ENCODE measurements at regions not wholly inside any gene's neighbourhood (a gene's known extent, or its start where the extent isn't known, plus 50 kb on each side); places are given as distances from the start of the nearest gene placed in this dataset.

DNA sequence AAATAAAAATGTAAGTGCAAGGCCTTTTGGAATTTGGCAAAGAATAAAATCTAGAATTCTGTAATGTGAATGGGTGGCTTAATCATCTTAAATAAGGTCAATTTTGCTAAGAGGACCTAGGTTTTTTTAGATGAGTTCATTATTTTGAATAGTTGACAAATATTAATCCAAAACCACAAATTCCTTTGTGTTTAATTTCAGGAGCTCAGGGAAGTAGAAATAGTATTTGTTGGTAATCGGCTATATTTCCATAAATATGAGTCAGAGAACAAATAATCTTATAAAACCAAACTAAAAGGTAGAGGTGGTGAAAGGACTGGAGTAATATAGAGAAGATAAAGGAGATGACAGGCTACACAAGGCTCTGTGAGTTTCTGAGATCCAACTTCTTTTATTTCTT lies 190.4 kb upstream of the TLL1 start:
- ChIA-PET CTCF (no interaction called here), POLR2A (no interaction called here)
- no peak for DNase-seq (ENCODE audit: low read depth, low spot score)
- no peak for TF ChIP-seq CTCF (IDR thresholded peaks at IDR 0.05; ENCODE audit: insufficient read depth, low read length, missing control alignments)
- no peak overlapping the region for H3K4me3 ChIP-seq (ENCODE audit: low read depth, low read length)

GRCh38 chr4:165684177-165684805 lies 188.7 kb upstream of the TLL1 start:
- H3K4me3 ChIP-seq (ENCODE audit: low read depth, low read length): no peak overlapping the region
- TF ChIP-seq CTCF (IDR thresholded peaks at IDR 0.05; ENCODE audit: insufficient read depth, low read length, missing control alignments): no peak
- ChIA-PET POLR2A (no interaction called here), CTCF (no interaction called here)
- no peak for DNase-seq (ENCODE audit: low read depth, low spot score)

- CTCF ChIA-PET: no interaction called here
- DNase-seq (ENCODE audit: low read depth, low spot score): no peak
- H3K4me3 ChIP-seq (ENCODE audit: low read depth, low read length): no peak overlapping the region
- no peak for TF ChIP-seq CTCF (IDR thresholded peaks at IDR 0.05; ENCODE audit: insufficient read depth, low read length, missing control alignments)
- POLR2A ChIA-PET: no interaction called here
Observed at GRCh38 chr4:165686756-165687155, 186.3 kb upstream of the TLL1 start.

GRCh38 chr4:165689159-165689558 lies 183.9 kb upstream of the TLL1 start:
- POLR2A ChIA-PET: no interaction called here
- DNase-seq (ENCODE audit: low read depth, low spot score): no peak
- no peak overlapping the region for H3K4me3 ChIP-seq (ENCODE audit: low read depth, low read length)
- CTCF ChIA-PET: no interaction called here
- no peak for TF ChIP-seq CTCF (IDR thresholded peaks at IDR 0.05; ENCODE audit: insufficient read depth, low read length, missing control alignments)

GRCh38 chr4:165692082-165692481 lies 181.0 kb upstream of the TLL1 start:
- no peak for DNase-seq (ENCODE audit: low read depth, low spot score)
- POLR2A ChIA-PET: interaction anchor here (0.7 kb wide), 1 partner anchor 36 kb away, joined by 3 read pairs; no protein-coding TSS in a partner anchor
- no peak overlapping the region for H3K4me3 ChIP-seq (ENCODE audit: low read depth, low read length)
- CTCF ChIA-PET: no interaction called here
- TF ChIP-seq CTCF (IDR thresholded peaks at IDR 0.05; ENCODE audit: insufficient read depth, low read length, missing control alignments): no peak

GRCh38 chr4:165698272-165698671 lies 174.8 kb upstream of the TLL1 start:
- TF ChIP-seq CTCF (IDR thresholded peaks at IDR 0.05; ENCODE audit: insufficient read depth, low read length, missing control alignments): no peak
- CTCF ChIA-PET: no interaction called here
- H3K4me3 ChIP-seq (ENCODE audit: low read depth, low read length): no peak overlapping the region
- POLR2A ChIA-PET: no interaction called here
- no peak for DNase-seq (ENCODE audit: low read depth, low spot score)
